G401 (cell line): ENCODE measurements at regions not wholly inside any gene's neighbourhood (a gene's known extent, or its start where the extent isn't known, plus 50 kb on each side); places are given as distances from the start of the nearest gene placed in this dataset.

Experiments
- DNase-seq: peaks from one replicate; pipeline ENCODE4 v3.0.0-alpha.2; 2015; ENCODE audit warnings: low spot score
- in situ Hi-C: cut with HindIII; loops from 2 replicates; pipeline ENCODE4 v1.10.0; 2016; ENCODE audit warnings: low sequenced_read_pairs, mixed read lengths

- in situ Hi-C loops, result no loop called here
- no peak for DNase-seq
These were observed 253.0 kb upstream of the IRX2 start for GRCh38 chr5:3004361-3005080.

GRCh38 chr5:3002230-3002629, 250.8 kb upstream of the IRX2 start:
- in situ Hi-C loops, result no loop called here
- DNase-seq, result no peak

- no peak for DNase-seq
- in situ Hi-C loops, result no loop called here
These were observed 249.2 kb upstream of the IRX2 start for GRCh38 chr5:3000631-3001030.

- in situ Hi-C loops, result no loop called here
- no peak for DNase-seq
These were observed 248.4 kb upstream of the IRX2 start for GRCh38 chr5:2999926-3000325.

- in situ Hi-C loops, result no loop called here
- no peak for DNase-seq
These were observed 246.6 kb upstream of the IRX2 start for GRCh38 chr5:2998106-2998505.

GRCh38 chr5:2997179-2997578, 245.7 kb upstream of the IRX2 start:
- in situ Hi-C loops, result no loop called here
- no peak for DNase-seq

- DNase-seq, result no peak
- in situ Hi-C loops, result no loop called here
These were observed 245.2 kb upstream of the IRX2 start for GRCh38 chr5:2996687-2997086.

GRCh38 chr5:2996248-2996647, 244.8 kb upstream of the IRX2 start:
- in situ Hi-C loops, result no loop called here
- no peak for DNase-seq

GRCh38 chr5:2995667-2996066, 244.2 kb upstream of the IRX2 start:
- no peak for DNase-seq
- in situ Hi-C loops, result no loop called here

- no peak for DNase-seq
- in situ Hi-C loops, result no loop called here
These were observed 243.6 kb upstream of the IRX2 start for GRCh38 chr5:2995035-2995434.

GRCh38 chr5:2993771-2994170, 242.3 kb upstream of the IRX2 start:
- no peak for DNase-seq
- in situ Hi-C loops, result no loop called here

GRCh38 chr5:2993301-2993700, 241.8 kb upstream of the IRX2 start:
- in situ Hi-C loops, result no loop called here
- DNase-seq, result no peak

- DNase-seq, result no peak
- in situ Hi-C loops, result no loop called here
These were observed 241.3 kb upstream of the IRX2 start for GRCh38 chr5:2992806-2993205.

- no peak for DNase-seq
- in situ Hi-C loops, result no loop called here
These were observed 240.4 kb upstream of the IRX2 start for GRCh38 chr5:2991884-2992283.

- in situ Hi-C loops, result no loop called here
- no peak for DNase-seq
These were observed 238.0 kb upstream of the IRX2 start for GRCh38 chr5:2989517-2989916.

GRCh38 chr5:2986301-2986700, 234.8 kb upstream of the IRX2 start:
- in situ Hi-C loops, result no loop called here
- DNase-seq, result no peak

GRCh38 chr5:2985718-2986117, 234.2 kb upstream of the IRX2 start:
- no peak for DNase-seq
- in situ Hi-C loops, result no loop called here

GRCh38 chr5:2983583-2984300, 232.3 kb upstream of the IRX2 start:
- DNase-seq, result no peak
- in situ Hi-C loops, result no loop called here

- no peak for DNase-seq
- in situ Hi-C loops, result no loop called here
These were observed 230.2 kb upstream of the IRX2 start for GRCh38 chr5:2981652-2982051.

- in situ Hi-C loops, result no loop called here
- DNase-seq, result no peak
These were observed 229.6 kb upstream of the IRX2 start for GRCh38 chr5:2981035-2981434.

GRCh38 chr5:2960294-2960693, 208.8 kb upstream of the IRX2 start:
- in situ Hi-C loops, result no loop called here

More at GRCh38 chr5:2960294-2960693, 208.8 kb upstream of the IRX2 start:
- no peak for DNase-seq
